WTC11 (cell line): ENCODE measurements at regions not wholly inside any gene's neighbourhood (a gene's known extent, or its start where the extent isn't known, plus 50 kb on each side); places are given as distances from the start of the nearest gene placed in this dataset.

Experiments used
- ATAC-seq: fragments of 200-7000 bp; cut with Tn5 transposase; 2 replicates; pipeline ENCODE4 v1.10.0; 2021; ENCODE audit warnings: mild to moderate bottlenecking, moderate library complexity
- CTCF ChIA-PET: fragments of 300-600 bp; sonication (Branson Sonifier 250); formaldehyde crosslinking; loops from one replicate; lab custom pipeline; 2021; ENCODE audit warnings: antibody characterized with exemption; lab: Charles Lee
- POLR2A ChIA-PET: fragments of 350-600 bp; sonication (Branson Sonifier 250); formaldehyde crosslinking; loops from one replicate; lab custom pipeline; 2021; ENCODE audit warnings: antibody characterized with exemption; lab: Charles Lee
- DNase-seq: peaks from one replicate; pipeline ENCODE4 v3.0.0; 2021; ENCODE audit warnings: low spot score
- H3K27ac Mint-ChIP-seq: 2 replicates; pipeline ENCODE4 v1.8.0; 2021; ENCODE audit warnings: mixed read lengths
- H3K27me3 Mint-ChIP-seq: 2 replicates; pipeline ENCODE4 v1.8.0; 2021; ENCODE audit warnings: low read depth, mild to moderate bottlenecking, moderate library complexity, mixed read lengths
- H3K36me3 Mint-ChIP-seq: 2 replicates; pipeline ENCODE4 v1.8.0; 2021; ENCODE audit warnings: mixed read lengths
- H3K4me1 Mint-ChIP-seq: 2 replicates; pipeline ENCODE4 v1.8.0; 2022; ENCODE audit warnings: mixed read lengths
- H3K4me3 Mint-ChIP-seq: 2 replicates; pipeline ENCODE4 v1.8.0; 2021; ENCODE audit warnings: mild to moderate bottlenecking, moderate library complexity, mixed read lengths
- H3K9me3 Mint-ChIP-seq: 2 replicates; pipeline ENCODE4 v1.8.0; 2021; ENCODE audit warnings: mixed read lengths
- ARID4B ChIP-seq: sonication (generic); formaldehyde crosslinking; IDR thresholded peaks from 2 replicates; pipeline ENCODE4 v1.8.0; 2023; ENCODE audit warnings: missing genetic modification reagents, mild to moderate bottlenecking, borderline replicate concordance
- ATF6 ChIP-seq: sonication (generic); formaldehyde crosslinking; IDR thresholded peaks from 2 replicates; pipeline ENCODE4 v1.8.1; 2023; ENCODE audit warnings: mild to moderate bottlenecking, missing genetic modification reagents
- FOXP1 ChIP-seq: sonication (generic); formaldehyde crosslinking; IDR thresholded peaks from 2 replicates; pipeline ENCODE4 v1.8.0; 2022; ENCODE audit warnings: missing genetic modification reagents, mild to moderate bottlenecking, moderate library complexity, borderline replicate concordance
- FOXP4 ChIP-seq: sonication (generic); formaldehyde crosslinking; IDR thresholded peaks from 2 replicates; pipeline ENCODE4 v1.8.0; 2022; ENCODE audit warnings: mild to moderate bottlenecking, missing genetic modification reagents
- HMGA2 ChIP-seq: fragments of 250-450 bp; sonication (Bioruptor Pico); IDR thresholded peaks from 2 replicates; pipeline ENCODE4 v1.4.0; 2021; ENCODE audit warnings: mild to moderate bottlenecking, moderate library complexity
- IRF1 ChIP-seq: sonication (generic); formaldehyde crosslinking; IDR thresholded peaks from 2 replicates; pipeline ENCODE4 v1.8.0; 2023; ENCODE audit warnings: missing genetic modification reagents
- NR1H2 ChIP-seq: sonication (generic); formaldehyde crosslinking; IDR thresholded peaks from 2 replicates; pipeline ENCODE4 v1.9.0; 2021; ENCODE audit warnings: mild to moderate bottlenecking, moderate library complexity, missing genetic modification reagents
- PRDM15 ChIP-seq: sonication (generic); formaldehyde crosslinking; IDR thresholded peaks from 2 replicates; pipeline ENCODE4 v1.8.0; 2022; ENCODE audit warnings: missing genetic modification reagents
- PREB ChIP-seq: sonication (generic); formaldehyde crosslinking; IDR thresholded peaks from 2 replicates; pipeline ENCODE4 v1.8.1; 2022; ENCODE audit warnings: mild to moderate bottlenecking, missing genetic modification reagents, moderate library complexity, borderline replicate concordance
- RORB ChIP-seq: fragments of 250-450 bp; sonication (Bioruptor Pico); IDR thresholded peaks from 2 replicates; pipeline ENCODE4 v1.9.0; 2021; ENCODE audit warnings: mild to moderate bottlenecking
- SMAD3 ChIP-seq: sonication (generic); formaldehyde crosslinking; IDR thresholded peaks from 2 replicates; pipeline ENCODE4 v1.8.0; 2022; ENCODE audit warnings: missing genetic modification reagents, mild to moderate bottlenecking, borderline replicate concordance
- STAT6 ChIP-seq: sonication (generic); formaldehyde crosslinking; conservative IDR thresholded peaks from 2 replicates; pipeline ENCODE4 v1.8.1; 2023; ENCODE audit warnings: mild to moderate bottlenecking, low read depth, missing genetic modification reagents, moderate library complexity
- TCF7 ChIP-seq: sonication (generic); formaldehyde crosslinking; IDR thresholded peaks from 2 replicates; pipeline ENCODE4 v1.8.0; 2022; ENCODE audit warnings: mild to moderate bottlenecking, low read depth, missing genetic modification reagents, moderate library complexity
- TEAD1 ChIP-seq: sonication (generic); formaldehyde crosslinking; IDR thresholded peaks from 2 replicates; pipeline ENCODE4 v1.8.0; 2022; ENCODE audit warnings: mild to moderate bottlenecking, missing genetic modification reagents
- TEAD4 ChIP-seq: sonication (generic); formaldehyde crosslinking; IDR thresholded peaks from 2 replicates; pipeline ENCODE4 v1.8.0; 2022; ENCODE audit warnings: mild to moderate bottlenecking, missing genetic modification reagents
- ZNF281 ChIP-seq: sonication (generic); formaldehyde crosslinking; IDR thresholded peaks from 2 replicates; pipeline ENCODE4 v1.8.0; 2023; ENCODE audit warnings: mild to moderate bottlenecking, missing genetic modification reagents
- ZNF671 ChIP-seq: fragments of 250-450 bp; sonication (Bioruptor Pico); IDR thresholded peaks from 2 replicates; pipeline ENCODE4 v1.8.0; 2021; ENCODE audit warnings: mild to moderate bottlenecking

GRCh38 chr21:24514081-24514733 lies 1093.1 kb downstream of the MRPL39 start:
- Mint-ChIP-seq H3K36me3 (no peaks in the 10 kb centered on the region; the same call in 1 of the 2 replicates), H3K9me3 (peaks cover 38% of the 10 kb centered on the region), H3K4me1 (no peaks in the 10 kb centered on the region), H3K27me3 (no peaks in the 10 kb centered on the region; the same call in none of the 2 replicates), H3K4me3 (no peak overlapping the region), H3K27ac (no peak overlapping the region)
- ATAC-seq = no peak
- no peak for DNase-seq
- CTCF ChIA-PET = no interaction called here
- POLR2A ChIA-PET = no interaction called here
- TF ChIP-seq ARID4B (no peak), TEAD4 (CRISPR knock-in tag) (no peak), ATF6 (no peak), SMAD3 (no peak), ZNF281 (no peak), PREB (CRISPR knock-in tag) (no peak), HMGA2 (CRISPR knock-in tag) (no peak), FOXP1 (CRISPR knock-in tag) (no peak), NR1H2 (CRISPR knock-in tag) (no peak), PRDM15 (CRISPR knock-in tag) (no peak), IRF1 (CRISPR knock-in tag) (no peak), TEAD1 (CRISPR knock-in tag) (no peak), FOXP4 (CRISPR knock-in tag) (no peak), STAT6 (no peak), RORB (CRISPR knock-in tag) (no peak), TCF7 (no peak), ZNF671 (no peak)
